Nephron (organoid): ENCODE measurements at regions not wholly inside any gene's neighbourhood (a gene's known extent, or its start where the extent isn't known, plus 50 kb on each side); places are given as distances from the start of the nearest gene placed in this dataset.

Source experiments
- H3K27ac Mint-ChIP-seq, 3 experiments: 2 replicates each; pipeline ENCODE4 v1.8.0; 2020; ENCODE audit warnings: mixed read lengths in 3 of 3, mild to moderate bottlenecking in 2 of 3, moderate library complexity in 1 of 3
- H3K27me3 Mint-ChIP-seq: 2 replicates; pipeline ENCODE4 v1.8.0; 2021; ENCODE audit warnings: low read depth, mild to moderate bottlenecking, moderate library complexity, mixed read lengths
- H3K36me3 Mint-ChIP-seq: 2 replicates; pipeline ENCODE4 v1.8.0; 2020; ENCODE audit warnings: low read depth, mixed read lengths
- H3K4me1 Mint-ChIP-seq: 2 replicates; pipeline ENCODE4 v1.8.0; 2020; ENCODE audit warnings: mixed read lengths
- H3K4me3 Mint-ChIP-seq, 3 experiments: 2 replicates each; pipeline ENCODE4 v1.8.0; 2020; ENCODE audit warnings: mild to moderate bottlenecking in 3 of 3, mixed read lengths in 3 of 3, moderate library complexity in 2 of 3
- H3K9me3 Mint-ChIP-seq: 2 replicates; pipeline ENCODE4 v1.8.0; 2020; ENCODE audit warnings: mixed read lengths
- CTCF ChIP-seq, 3 experiments: fragments of 200-600 bp; sonication (generic); IDR thresholded peaks; one replicate each; pipeline ENCODE4 v1.5.0; 2021; ENCODE audit warnings: antibody characterized with exemption in 3 of 3; ENCODE audit not compliant: unreplicated experiment in 3 of 3

DNA sequence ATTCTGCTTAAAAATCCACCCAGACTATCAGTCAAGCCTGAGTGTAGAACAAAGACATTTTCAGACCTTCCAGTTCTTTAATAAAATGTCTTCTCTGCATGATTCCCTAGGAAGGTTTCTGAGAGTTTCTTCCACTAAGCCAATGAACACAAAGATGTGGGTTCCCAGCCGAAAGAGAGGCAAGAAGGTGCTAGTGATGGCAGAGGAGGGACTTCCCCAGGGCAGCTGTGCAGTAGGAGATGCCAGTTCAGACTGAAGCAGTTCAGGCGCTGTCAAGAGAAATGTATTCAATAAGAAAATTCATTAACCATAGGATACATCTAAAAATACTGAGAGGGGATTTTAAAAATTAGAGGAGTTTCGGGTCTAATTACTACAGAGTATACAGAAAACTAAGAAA is 83.3 kb downstream of the RND3 start:
- peak overlapping the region in 1 of 3 experiments; percentile 12 for H3K27ac Mint-ChIP-seq

DNA sequence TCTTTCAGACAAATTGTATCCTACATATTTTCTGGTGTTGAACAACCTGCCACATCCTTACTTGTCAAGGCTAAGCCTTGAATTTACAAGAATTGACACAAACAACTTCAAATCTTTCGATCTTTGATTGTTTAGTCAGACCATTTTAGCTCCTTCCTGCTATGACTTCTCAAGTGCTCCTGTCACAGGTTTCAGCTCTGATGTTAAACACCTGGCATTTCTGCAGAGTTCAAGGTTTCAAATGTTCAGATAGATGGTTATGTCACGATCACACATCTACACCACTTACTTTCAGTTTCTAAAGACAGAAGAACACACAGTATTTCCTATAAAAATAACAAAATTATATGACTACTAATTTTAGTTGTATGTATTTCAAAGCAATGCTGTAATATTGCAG is 84.0 kb downstream of the RND3 start:
- peaks cover 9% of the 10 kb centered on the region for H3K9me3 Mint-ChIP-seq
- no peaks in the 10 kb centered on the region for H3K36me3 Mint-ChIP-seq
- peak overlapping the region in 1 of 3 experiments; percentile 8 for H3K4me3 Mint-ChIP-seq
- H3K4me1 Mint-ChIP-seq = peaks cover 27% of the 10 kb centered on the region
- TF ChIP-seq CTCF (IDR thresholded peaks at IDR 0.05; ENCODE audit: unreplicated experiment in 3 of 3) = no peak
- peak overlapping the region; percentile 28 to 72 (median 61) for H3K27ac Mint-ChIP-seq
- H3K27me3 Mint-ChIP-seq = no peaks in the 10 kb centered on the region

More for the DNA sequence above, 83.3 kb downstream of the RND3 start:
- Mint-ChIP-seq H3K4me1 (peaks cover 27% of the 10 kb centered on the region), H3K36me3 (no peaks in the 10 kb centered on the region), H3K9me3 (peaks cover 9% of the 10 kb centered on the region), H3K27me3 (no peaks in the 10 kb centered on the region), H3K4me3 (no peak overlapping the region)
- no peak for TF ChIP-seq CTCF (IDR thresholded peaks at IDR 0.05; ENCODE audit: unreplicated experiment in 3 of 3)

DNA sequence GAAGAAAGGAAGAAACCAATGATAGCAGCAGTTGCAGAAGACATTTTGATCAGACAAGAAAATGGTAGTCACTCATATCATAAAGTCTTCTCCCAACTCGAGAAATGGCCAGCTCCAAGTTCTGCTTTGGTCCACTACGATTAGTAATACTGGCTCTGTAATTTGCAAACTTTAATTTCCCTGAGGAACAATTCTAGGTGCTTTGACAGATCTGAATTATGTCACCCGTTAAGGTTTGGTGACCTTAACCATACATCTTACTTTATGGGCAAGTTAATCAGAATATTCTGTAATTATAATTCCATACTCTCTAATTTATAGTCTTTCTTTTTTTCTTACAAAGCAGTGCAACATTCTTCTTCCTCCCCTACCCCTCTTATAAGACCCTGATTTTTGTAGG is 84.5 kb downstream of the RND3 start:
- H3K27me3 Mint-ChIP-seq = no peaks in the 10 kb centered on the region

GRCh38 chr2:150400849-150401248 is 86.6 kb downstream of the RND3 start:
- no peaks in the 10 kb centered on the region for H3K27me3 Mint-ChIP-seq
- peaks cover 9% of the 10 kb centered on the region for H3K9me3 Mint-ChIP-seq
- H3K4me3 Mint-ChIP-seq = no peak overlapping the region
- peaks cover 23% of the 10 kb centered on the region for H3K4me1 Mint-ChIP-seq
- no peak overlapping the region for H3K27ac Mint-ChIP-seq
- H3K36me3 Mint-ChIP-seq = no peaks in the 10 kb centered on the region
- TF ChIP-seq CTCF (IDR thresholded peaks at IDR 0.05; ENCODE audit: unreplicated experiment in 3 of 3) = no peak

More for the DNA sequence above, 84.5 kb downstream of the RND3 start:
- peaks cover 9% of the 10 kb centered on the region for H3K9me3 Mint-ChIP-seq
- no peak for TF ChIP-seq CTCF (IDR thresholded peaks at IDR 0.05; ENCODE audit: unreplicated experiment in 3 of 3)
- H3K4me1 Mint-ChIP-seq = peaks cover 27% of the 10 kb centered on the region
- peak overlapping the region in 1 of 3 experiments; percentile 72 for H3K27ac Mint-ChIP-seq
- H3K36me3 Mint-ChIP-seq = no peaks in the 10 kb centered on the region
- no peak overlapping the region for H3K4me3 Mint-ChIP-seq

DNA sequence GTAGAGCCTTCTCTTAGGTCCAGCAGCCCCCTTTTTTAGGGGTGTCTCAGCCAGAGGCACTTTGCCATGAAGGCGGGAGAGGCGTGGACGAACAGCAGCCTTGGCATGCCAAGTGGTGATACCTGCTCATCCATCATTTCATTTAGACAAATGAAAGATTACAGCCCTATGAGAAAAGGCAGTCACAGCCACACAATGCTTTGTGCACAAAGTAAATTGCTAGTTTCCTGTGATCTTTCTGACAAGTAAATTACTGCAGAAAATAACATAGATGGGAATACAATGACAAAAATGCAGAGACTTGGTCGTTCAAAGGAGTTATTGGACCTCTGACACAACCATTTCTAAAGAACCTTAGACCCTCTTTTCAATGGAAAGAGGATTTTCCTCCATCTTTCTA is 94.9 kb downstream of the RND3 start:
- Mint-ChIP-seq H3K27me3 (no peaks in the 10 kb centered on the region), H3K4me1 (peaks cover 19% of the 10 kb centered on the region), H3K4me3 (no peak overlapping the region), H3K9me3 (peaks cover 7% of the 10 kb centered on the region), H3K27ac (peak overlapping the region in 1 of 3 experiments; percentile 62), H3K36me3 (no peaks in the 10 kb centered on the region)
- no peak for TF ChIP-seq CTCF (IDR thresholded peaks at IDR 0.05; ENCODE audit: unreplicated experiment in 3 of 3)

DNA sequence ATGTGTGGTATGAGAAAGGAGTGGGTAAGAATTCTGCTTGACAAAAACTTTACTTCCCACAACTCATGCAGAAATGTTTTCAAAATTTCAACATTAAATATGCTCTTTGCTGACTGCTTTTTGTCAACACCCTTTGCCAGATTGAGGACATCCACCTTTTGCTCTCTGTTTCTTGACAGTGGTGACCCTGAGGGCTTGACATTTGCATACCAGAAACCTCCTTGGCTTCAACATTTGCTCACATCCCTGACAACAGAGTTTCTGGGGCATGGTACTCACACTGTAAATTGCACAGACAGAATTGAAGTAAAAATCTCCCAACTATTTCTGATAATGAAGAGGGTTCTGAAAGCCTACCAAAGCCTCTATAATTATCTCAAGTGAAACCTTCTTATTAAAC is 95.7 kb downstream of the RND3 start:
- Mint-ChIP-seq H3K27ac (peak overlapping the region in 2 of 3 experiments; percentile 16 to 62), H3K36me3 (no peaks in the 10 kb centered on the region), H3K9me3 (peaks cover 10% of the 10 kb centered on the region), H3K27me3 (no peaks in the 10 kb centered on the region), H3K4me1 (peaks cover 19% of the 10 kb centered on the region), H3K4me3 (no peak overlapping the region)
- TF ChIP-seq CTCF (IDR thresholded peaks at IDR 0.05; ENCODE audit: unreplicated experiment in 3 of 3) = no peak
